GM12878 (cell line): ENCODE measurements at regions not wholly inside any gene's neighbourhood (a gene's known extent, or its start where the extent isn't known, plus 50 kb on each side); places are given as distances from the start of the nearest gene placed in this dataset.

Experiments
- ATAC-seq: fragments of 200-7000 bp; cut with Tn5 transposase; 3 replicates; pipeline ENCODE4 v1.9.1; 2020; ENCODE audit warnings: mild to moderate bottlenecking, moderate library complexity
- BruUV-seq: library from RNA; stranded (reverse); fragments of 400-500 nt; replicated peaks from 2 replicates; lab custom pipeline; 2021; lab: Mats Ljungman, UMichigan
- CTCF ChIA-PET: fragments of 300-600 bp; sonication (Branson Sonifier 250); formaldehyde crosslinking; extraction: SDS; loops from one replicate; lab custom pipeline; 2021; ENCODE audit warnings: inconsistent platforms; lab: Yijun Ruan, JAX
- POLR2A ChIA-PET: fragments of 350-600 bp; formaldehyde crosslinking; extraction: SDS; loops from one replicate; lab custom pipeline; 2021; ENCODE audit warnings: inconsistent platforms; lab: Charles Lee
- RAD21 ChIA-PET: fragments of 300-600 bp; sonication (Branson Sonifier 250); formaldehyde crosslinking; loops from one replicate; lab custom pipeline; 2023; ENCODE audit warnings: antibody characterized with exemption; ENCODE audit not compliant: unreplicated experiment; lab: Charles Lee
- SMC1A ChIA-PET: fragments of 300-600 bp; sonication (Branson Sonifier 250); formaldehyde crosslinking; loops from one replicate; lab custom pipeline; 2023; ENCODE audit not compliant: unreplicated experiment, uncharacterized antibody; lab: Charles Lee
- DNase-seq: peaks from one replicate; pipeline ENCODE4 v3.0.0-alpha.2; 2011; ENCODE audit warnings: low read depth, low spot score
- FAIRE-seq: peaks from 3 replicates; lab custom pipeline; 2011; peaks lifted over from hg19 to GRCh38; lab: Jason Lieb, UNC
- H2AFZ ChIP-seq: 2 replicates; pipeline ENCODE4 v1.6.0; 2011; ENCODE audit warnings: low read depth, low read length, control low read depth; ENCODE audit not compliant: control insufficient read depth
- H3K27ac ChIP-seq: 2 replicates; pipeline ENCODE4 v1.5.1; 2011; ENCODE audit warnings: control low read depth; ENCODE audit not compliant: control insufficient read depth, insufficient read depth
- H3K27me3 ChIP-seq, 2 experiments: replicated peaks in 1 of 2; 2 replicates each; pipeline versions ENCODE4 v1.6.0 to v1.6.1; 2011; ENCODE audit warnings: low read length in 1 of 2; ENCODE audit not compliant: control insufficient read depth in 2 of 2, insufficient read depth in 2 of 2
- H3K36me3 ChIP-seq, 2 experiments: 2 replicates each; pipeline ENCODE4 v1.5.1; 2011; ENCODE audit warnings: low read length in 1 of 2; ENCODE audit not compliant: control insufficient read depth in 2 of 2, insufficient read depth in 2 of 2
- H3K4me1 ChIP-seq: 2 replicates; pipeline ENCODE4 v1.6.1; 2011; ENCODE audit warnings: mild to moderate bottlenecking, low read length, moderate library complexity, mixed read lengths; ENCODE audit not compliant: control insufficient read depth, insufficient read depth
- H3K4me2 ChIP-seq: 2 replicates; pipeline ENCODE4 v1.6.0; 2011; ENCODE audit warnings: control low read depth; ENCODE audit not compliant: control insufficient read depth, insufficient read depth
- H3K4me3 ChIP-seq: fragments of 200-600 bp; sonication (generic); 2 replicates; pipeline ENCODE4 v1.5.1; 2016
- H3K79me2 ChIP-seq: 2 replicates; pipeline ENCODE4 v1.6.0; 2011; ENCODE audit warnings: low read length; ENCODE audit not compliant: control insufficient read depth, insufficient read depth
- H3K9ac ChIP-seq: 2 replicates; pipeline ENCODE4 v1.8.0; 2011; ENCODE audit warnings: low read length, control low read depth, mixed read lengths; ENCODE audit not compliant: control insufficient read depth, insufficient read depth
- H3K9me3 ChIP-seq: replicated peaks from 3 replicates; pipeline ENCODE4 v1.5.1; 2011; ENCODE audit warnings: mild to moderate bottlenecking, low read length; ENCODE audit not compliant: control insufficient read depth, insufficient read depth
- H4K20me1 ChIP-seq: 2 replicates; pipeline ENCODE4 v1.6.0; 2011; ENCODE audit not compliant: control insufficient read depth, insufficient read depth
- CHD4 ChIP-seq: fragments of 200-600 bp; sonication (generic); IDR thresholded peaks from 2 replicates; pipeline ENCODE4 v1.6.1; 2016; ENCODE audit warnings: mild to moderate bottlenecking
- EGR1 ChIP-seq, 2 experiments: IDR thresholded peaks; 1 replicate in 1 of 2; 2 replicates in 1 of 2; pipeline ENCODE4 v1.6.1; 2011 to 2012; ENCODE audit warnings: low read depth in 2 of 2, low read length in 2 of 2, borderline replicate concordance in 1 of 2, mild to moderate bottlenecking in 1 of 2, moderate library complexity in 1 of 2
- FOXK2 ChIP-seq: fragments of 450-650 bp; IDR thresholded peaks from 2 replicates; pipeline ENCODE4 v1.6.1; 2017; ENCODE audit warnings: mild to moderate bottlenecking, moderate library complexity
- HCFC1 ChIP-seq: fragments of 150-350 bp; IDR thresholded peaks from 2 replicates; pipeline ENCODE4 v1.6.1; 2014; ENCODE audit warnings: low read length
- IKZF1 ChIP-seq: fragments of 450-650 bp; conservative IDR thresholded peaks from 2 replicates; pipeline ENCODE4 v1.6.1; 2017; ENCODE audit warnings: antibody characterized with exemption, mild to moderate bottlenecking
- RFX5 ChIP-seq: IDR thresholded peaks from 2 replicates; pipeline ENCODE4 v1.6.1; 2011; ENCODE audit warnings: low read depth, low read length, improper control_type of control experiment
- YY1 ChIP-seq: IDR thresholded peaks from 2 replicates; pipeline ENCODE4 v1.6.1; 2011; ENCODE audit warnings: low read depth, mild to moderate bottlenecking, low read length
- WGBS: methylation state at CpG from one replicate; pipeline ENCODE4 v1.1.6; 2016; ENCODE audit warnings: low lambda C conversion rate; ENCODE audit not compliant: insufficient replicate concordance, insufficient coverage; ENCODE audit errors: missing lambda C conversion rate; 5-methylcytosine and 5-hydroxymethylcytosine counted together
- in situ Hi-C: fragments of 300-500 bp; cut with MboI; formaldehyde crosslinking; loops from 9 replicates; pipeline ENCODE4 v1.14.3; 2018; ENCODE audit warnings: mixed read lengths
- intact Hi-C: fragments of 100-400 bp; cut with micrococcal nuclease; formaldehyde crosslinking; loops from one replicate; pipeline ENCODE4 v1.14.2; 2022; ENCODE audit not compliant: unreplicated experiment
- TF ChIP-seq, protein P1 (sequence below): fragments of 450-650 bp; IDR thresholded peaks from 2 replicates; pipeline ENCODE4 v1.6.1; 2017; ENCODE audit warnings: mild to moderate bottlenecking
- TF ChIP-seq, protein P2 (sequence below): IDR thresholded peaks from 2 replicates; pipeline ENCODE4 v1.6.1; 2012; ENCODE audit warnings: mild to moderate bottlenecking, low read depth, low read length
- TF ChIP-seq, protein P3 (sequence below): IDR thresholded peaks from 2 replicates; pipeline ENCODE4 v1.6.1; 2012; ENCODE audit warnings: low read depth, low read length, improper control_type of control experiment
- TF ChIP-seq, protein P4 (sequence below): fragments of 450-650 bp; IDR thresholded peaks from 2 replicates; pipeline ENCODE4 v1.6.1; 2014; ENCODE audit warnings: mild to moderate bottlenecking
- TF ChIP-seq, protein P5 (sequence below): IDR thresholded peaks from 2 replicates; pipeline ENCODE4 v1.6.1; 2011; ENCODE audit warnings: low read depth, mild to moderate bottlenecking, low read length, moderate library complexity, borderline replicate concordance; ENCODE audit errors: extremely low read depth
- TF ChIP-seq, protein P6 (sequence below): fragments of 450-650 bp; IDR thresholded peaks from 2 replicates; pipeline ENCODE4 v1.6.1; 2017; ENCODE audit warnings: mild to moderate bottlenecking, moderate library complexity

DNA sequence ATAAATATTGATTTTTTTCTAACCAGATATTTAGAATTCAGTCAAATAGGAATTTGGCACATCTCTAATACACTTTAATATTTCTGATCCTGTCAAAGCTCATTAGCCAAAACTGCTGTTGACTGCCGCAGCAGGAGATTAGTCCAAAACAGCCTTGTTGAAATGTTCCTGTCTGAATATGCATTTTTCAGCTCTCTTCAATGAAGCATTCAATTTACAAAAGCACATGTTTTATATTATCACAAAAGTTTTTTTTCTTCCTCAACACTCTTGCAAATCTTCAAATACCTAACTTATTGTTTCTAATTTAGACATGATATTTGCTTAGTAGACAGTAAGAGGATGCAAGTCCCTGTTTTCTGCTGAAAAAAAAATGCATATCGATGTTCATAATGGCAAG, 140.9 kb downstream of the SPATA18 start:
- ATAC-seq (no peak), FAIRE-seq (no peak), DNase-seq (no peak)
- Histone ChIP-seq H3K79me2 (no peaks in the 10 kb centered on the region), H3K9ac (no peak overlapping the region), H3K27me3 (no peaks in the 10 kb centered on the region), H4K20me1 (no peaks in the 10 kb centered on the region), H3K4me1 (no peaks in the 10 kb centered on the region), H3K36me3 (no peaks in the 10 kb centered on the region), H2AFZ (no peak overlapping the region), H3K4me3 (no peak overlapping the region), H3K4me2 (no peak overlapping the region), H3K27ac (no peak overlapping the region), H3K9me3 (no peaks in the 10 kb centered on the region)
- in situ Hi-C loops = no loop called here
- POLR2A ChIA-PET = no interaction called here
- intact Hi-C loops = no loop called here
- WGBS = 20% methylated on average over 2 of the region's 2 CpGs
- CTCF ChIA-PET = no interaction called here
- no TSS peak for BruUV-seq
- SMC1A ChIA-PET = no interaction called here
- RAD21 ChIA-PET = no interaction called here
- TF ChIP-seq HCFC1 = no peak
- no peak for TF ChIP-seq EGR1 (IDR thresholded peaks at IDR 0.05; ENCODE audit: borderline replicate concordance in 1 of 2, low read depth in 2 of 2, low read length in 2 of 2)
- TF ChIP-seq, protein P1, sequence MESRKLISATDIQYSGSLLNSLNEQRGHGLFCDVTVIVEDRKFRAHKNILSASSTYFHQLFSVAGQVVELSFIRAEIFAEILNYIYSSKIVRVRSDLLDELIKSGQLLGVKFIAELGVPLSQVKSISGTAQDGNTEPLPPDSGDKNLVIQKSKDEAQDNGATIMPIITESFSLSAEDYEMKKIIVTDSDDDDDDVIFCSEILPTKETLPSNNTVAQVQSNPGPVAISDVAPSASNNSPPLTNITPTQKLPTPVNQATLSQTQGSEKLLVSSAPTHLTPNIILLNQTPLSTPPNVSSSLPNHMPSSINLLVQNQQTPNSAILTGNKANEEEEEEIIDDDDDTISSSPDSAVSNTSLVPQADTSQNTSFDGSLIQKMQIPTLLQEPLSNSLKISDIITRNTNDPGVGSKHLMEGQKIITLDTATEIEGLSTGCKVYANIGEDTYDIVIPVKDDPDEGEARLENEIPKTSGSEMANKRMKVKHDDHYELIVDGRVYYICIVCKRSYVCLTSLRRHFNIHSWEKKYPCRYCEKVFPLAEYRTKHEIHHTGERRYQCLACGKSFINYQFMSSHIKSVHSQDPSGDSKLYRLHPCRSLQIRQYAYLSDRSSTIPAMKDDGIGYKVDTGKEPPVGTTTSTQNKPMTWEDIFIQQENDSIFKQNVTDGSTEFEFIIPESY = no peak
- no peak for TF ChIP-seq YY1
- TF ChIP-seq, protein P2, sequence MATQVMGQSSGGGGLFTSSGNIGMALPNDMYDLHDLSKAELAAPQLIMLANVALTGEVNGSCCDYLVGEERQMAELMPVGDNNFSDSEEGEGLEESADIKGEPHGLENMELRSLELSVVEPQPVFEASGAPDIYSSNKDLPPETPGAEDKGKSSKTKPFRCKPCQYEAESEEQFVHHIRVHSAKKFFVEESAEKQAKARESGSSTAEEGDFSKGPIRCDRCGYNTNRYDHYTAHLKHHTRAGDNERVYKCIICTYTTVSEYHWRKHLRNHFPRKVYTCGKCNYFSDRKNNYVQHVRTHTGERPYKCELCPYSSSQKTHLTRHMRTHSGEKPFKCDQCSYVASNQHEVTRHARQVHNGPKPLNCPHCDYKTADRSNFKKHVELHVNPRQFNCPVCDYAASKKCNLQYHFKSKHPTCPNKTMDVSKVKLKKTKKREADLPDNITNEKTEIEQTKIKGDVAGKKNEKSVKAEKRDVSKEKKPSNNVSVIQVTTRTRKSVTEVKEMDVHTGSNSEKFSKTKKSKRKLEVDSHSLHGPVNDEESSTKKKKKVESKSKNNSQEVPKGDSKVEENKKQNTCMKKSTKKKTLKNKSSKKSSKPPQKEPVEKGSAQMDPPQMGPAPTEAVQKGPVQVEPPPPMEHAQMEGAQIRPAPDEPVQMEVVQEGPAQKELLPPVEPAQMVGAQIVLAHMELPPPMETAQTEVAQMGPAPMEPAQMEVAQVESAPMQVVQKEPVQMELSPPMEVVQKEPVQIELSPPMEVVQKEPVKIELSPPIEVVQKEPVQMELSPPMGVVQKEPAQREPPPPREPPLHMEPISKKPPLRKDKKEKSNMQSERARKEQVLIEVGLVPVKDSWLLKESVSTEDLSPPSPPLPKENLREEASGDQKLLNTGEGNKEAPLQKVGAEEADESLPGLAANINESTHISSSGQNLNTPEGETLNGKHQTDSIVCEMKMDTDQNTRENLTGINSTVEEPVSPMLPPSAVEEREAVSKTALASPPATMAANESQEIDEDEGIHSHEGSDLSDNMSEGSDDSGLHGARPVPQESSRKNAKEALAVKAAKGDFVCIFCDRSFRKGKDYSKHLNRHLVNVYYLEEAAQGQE = no peak
- TF ChIP-seq RFX5 = no peak
- no peak for TF ChIP-seq FOXK2
- no peak for TF ChIP-seq IKZF1
- TF ChIP-seq, protein P3, sequence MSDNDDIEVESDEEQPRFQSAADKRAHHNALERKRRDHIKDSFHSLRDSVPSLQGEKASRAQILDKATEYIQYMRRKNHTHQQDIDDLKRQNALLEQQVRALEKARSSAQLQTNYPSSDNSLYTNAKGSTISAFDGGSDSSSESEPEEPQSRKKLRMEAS = no peak
- TF ChIP-seq, protein P4, sequence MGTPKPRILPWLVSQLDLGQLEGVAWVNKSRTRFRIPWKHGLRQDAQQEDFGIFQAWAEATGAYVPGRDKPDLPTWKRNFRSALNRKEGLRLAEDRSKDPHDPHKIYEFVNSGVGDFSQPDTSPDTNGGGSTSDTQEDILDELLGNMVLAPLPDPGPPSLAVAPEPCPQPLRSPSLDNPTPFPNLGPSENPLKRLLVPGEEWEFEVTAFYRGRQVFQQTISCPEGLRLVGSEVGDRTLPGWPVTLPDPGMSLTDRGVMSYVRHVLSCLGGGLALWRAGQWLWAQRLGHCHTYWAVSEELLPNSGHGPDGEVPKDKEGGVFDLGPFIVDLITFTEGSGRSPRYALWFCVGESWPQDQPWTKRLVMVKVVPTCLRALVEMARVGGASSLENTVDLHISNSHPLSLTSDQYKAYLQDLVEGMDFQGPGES = no peak
- TF ChIP-seq, protein P5, sequence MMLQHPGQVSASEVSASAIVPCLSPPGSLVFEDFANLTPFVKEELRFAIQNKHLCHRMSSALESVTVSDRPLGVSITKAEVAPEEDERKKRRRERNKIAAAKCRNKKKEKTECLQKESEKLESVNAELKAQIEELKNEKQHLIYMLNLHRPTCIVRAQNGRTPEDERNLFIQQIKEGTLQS = no peak
- TF ChIP-seq, protein P6, sequence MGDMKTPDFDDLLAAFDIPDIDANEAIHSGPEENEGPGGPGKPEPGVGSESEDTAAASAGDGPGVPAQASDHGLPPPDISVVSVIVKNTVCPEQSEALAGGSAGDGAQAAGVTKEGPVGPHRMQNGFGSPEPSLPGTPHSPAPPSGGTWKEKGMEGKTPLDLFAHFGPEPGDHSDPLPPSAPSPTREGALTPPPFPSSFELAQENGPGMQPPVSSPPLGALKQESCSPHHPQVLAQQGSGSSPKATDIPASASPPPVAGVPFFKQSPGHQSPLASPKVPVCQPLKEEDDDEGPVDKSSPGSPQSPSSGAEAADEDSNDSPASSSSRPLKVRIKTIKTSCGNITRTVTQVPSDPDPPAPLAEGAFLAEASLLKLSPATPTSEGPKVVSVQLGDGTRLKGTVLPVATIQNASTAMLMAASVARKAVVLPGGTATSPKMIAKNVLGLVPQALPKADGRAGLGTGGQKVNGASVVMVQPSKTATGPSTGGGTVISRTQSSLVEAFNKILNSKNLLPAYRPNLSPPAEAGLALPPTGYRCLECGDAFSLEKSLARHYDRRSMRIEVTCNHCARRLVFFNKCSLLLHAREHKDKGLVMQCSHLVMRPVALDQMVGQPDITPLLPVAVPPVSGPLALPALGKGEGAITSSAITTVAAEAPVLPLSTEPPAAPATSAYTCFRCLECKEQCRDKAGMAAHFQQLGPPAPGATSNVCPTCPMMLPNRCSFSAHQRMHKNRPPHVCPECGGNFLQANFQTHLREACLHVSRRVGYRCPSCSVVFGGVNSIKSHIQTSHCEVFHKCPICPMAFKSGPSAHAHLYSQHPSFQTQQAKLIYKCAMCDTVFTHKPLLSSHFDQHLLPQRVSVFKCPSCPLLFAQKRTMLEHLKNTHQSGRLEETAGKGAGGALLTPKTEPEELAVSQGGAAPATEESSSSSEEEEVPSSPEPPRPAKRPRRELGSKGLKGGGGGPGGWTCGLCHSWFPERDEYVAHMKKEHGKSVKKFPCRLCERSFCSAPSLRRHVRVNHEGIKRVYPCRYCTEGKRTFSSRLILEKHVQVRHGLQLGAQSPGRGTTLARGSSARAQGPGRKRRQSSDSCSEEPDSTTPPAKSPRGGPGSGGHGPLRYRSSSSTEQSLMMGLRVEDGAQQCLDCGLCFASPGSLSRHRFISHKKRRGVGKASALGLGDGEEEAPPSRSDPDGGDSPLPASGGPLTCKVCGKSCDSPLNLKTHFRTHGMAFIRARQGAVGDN = no peak
- TF ChIP-seq CHD4 = no peak
